ENCODE measurements at regions not wholly inside any gene's neighbourhood (a gene's known extent, or its start where the extent isn't known, plus 50 kb on each side); places are given as distances from the start of the nearest gene placed in this dataset.

DNA sequence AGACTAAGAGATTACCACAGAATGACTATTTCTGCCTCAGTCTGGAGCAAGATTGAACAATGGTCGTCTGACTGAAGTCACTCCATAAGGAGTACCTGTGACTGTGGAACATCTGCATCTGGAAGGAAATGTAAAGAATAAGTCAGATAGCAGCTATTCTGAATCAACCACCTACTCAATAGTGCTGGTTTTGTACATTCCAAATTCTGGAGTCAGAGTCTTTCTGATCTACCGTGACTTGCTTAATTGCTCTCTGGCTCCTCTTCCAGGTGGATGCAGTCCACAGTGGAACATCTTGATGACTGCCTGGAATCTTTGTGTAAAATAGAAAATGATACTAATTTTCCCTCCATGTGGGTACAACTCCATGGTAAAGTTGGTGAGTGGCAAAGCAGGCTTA is 156.3 kb upstream of the SEMA3C start:
- ChIA-PET POLR2A (no interaction called here), CTCF (ENCODE audit: low intra/inter-chr PET ratio, low total read pairs) (no interaction called here)
- no peaks in the 10 kb centered on the region for H3K36me3 ChIP-seq (replicated peaks in 1 of 2; ENCODE audit: control insufficient read depth in 1 of 2, insufficient read depth in 2 of 2, low read length in 2 of 2)
- 50% methylated on average over 2 of the region's 2 CpGs for WGBS (ENCODE audit: low lambda C conversion rate)
- peaks cover 8% of the 10 kb centered on the region; the same call in 1 of the 2 replicates for H3K9me3 ChIP-seq (ENCODE audit: low read length)
- FAIRE-seq, result no peak
- no peak overlapping the region for H3K27ac ChIP-seq (ENCODE audit: extremely low read length, insufficient read depth, low read length)
- DNase-seq (ENCODE audit: low spot score), result no peak
- H3K79me2 ChIP-seq (ENCODE audit: insufficient read depth, low read length), result no peaks in the 10 kb centered on the region
- BruUV-seq (replicated peaks), result no TSS peak
- no peaks in the 10 kb centered on the region for H4K20me1 ChIP-seq (ENCODE audit: insufficient read depth, low read length)
- no peak overlapping the region for H2AFZ ChIP-seq (ENCODE audit: low read length)
- ATAC-seq, result no peak
- H3K4me1 ChIP-seq (ENCODE audit: insufficient read depth, low read length), result no peaks in the 10 kb centered on the region
- no peak overlapping the region for H3K4me3 ChIP-seq (replicated peaks in 1 of 3; ENCODE audit: insufficient read depth in 1 of 3, low read depth in 2 of 3, low read length in 3 of 3)
- in situ Hi-C loops (cut with HindIII; ENCODE audit: extremely low pct_ligation_motif_present, low pct_unique_long_range_greater_than_20kb) (no loop called here), intact Hi-C loops (cut with micrococcal nuclease; ENCODE audit: unreplicated experiment) (no loop called here)
- H3K4me2 ChIP-seq (ENCODE audit: low read depth, low read length), result no peak overlapping the region
- no peak overlapping the region for H3K9ac ChIP-seq (ENCODE audit: insufficient read depth, low read depth, low read length)
- TF ChIP-seq ZFP41 (CRISPR knock-in tag; IDR thresholded peaks at IDR 0.05; ENCODE audit: borderline replicate concordance), result no peak
- H3K27me3 ChIP-seq (ENCODE audit: control insufficient read depth in 1 of 2, insufficient read depth in 2 of 2, low read length in 2 of 2), result no peaks in the 10 kb centered on the region

DNA sequence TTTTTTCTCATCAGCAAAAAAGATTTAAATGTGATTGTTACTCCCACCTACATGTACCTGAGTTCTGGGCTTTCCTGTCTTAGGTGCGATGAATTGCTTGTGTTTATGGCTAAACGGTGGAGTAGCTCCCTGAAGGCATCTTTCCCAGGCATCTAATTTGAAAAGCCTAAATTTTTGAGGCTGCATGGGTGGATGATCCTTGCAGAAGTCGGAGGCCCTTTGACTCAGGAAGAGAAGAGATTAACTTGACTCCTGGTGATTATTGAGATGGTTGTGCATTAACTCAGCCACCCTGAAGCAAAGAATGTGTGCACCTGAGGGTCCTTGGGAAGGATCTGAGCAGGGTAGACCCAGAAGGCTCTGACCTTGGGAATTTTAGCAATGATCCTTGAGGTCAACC is 155.6 kb upstream of the SEMA3C start:
- Histone ChIP-seq H3K27me3 (ENCODE audit: control insufficient read depth in 1 of 2, insufficient read depth in 2 of 2, low read length in 2 of 2) (no peaks in the 10 kb centered on the region), H2AFZ (ENCODE audit: low read length) (no peak overlapping the region), H3K36me3 (replicated peaks in 1 of 2; ENCODE audit: control insufficient read depth in 1 of 2, insufficient read depth in 2 of 2, low read length in 2 of 2) (no peaks in the 10 kb centered on the region), H3K4me3 (replicated peaks in 1 of 3; ENCODE audit: insufficient read depth in 1 of 3, low read depth in 2 of 3, low read length in 3 of 3) (no peak overlapping the region), H3K79me2 (ENCODE audit: insufficient read depth, low read length) (no peaks in the 10 kb centered on the region), H3K9me3 (ENCODE audit: low read length) (peaks cover 8% of the 10 kb centered on the region; the same call in 1 of the 2 replicates), H3K4me2 (ENCODE audit: low read depth, low read length) (no peak overlapping the region), H4K20me1 (ENCODE audit: insufficient read depth, low read length) (no peaks in the 10 kb centered on the region), H3K4me1 (ENCODE audit: insufficient read depth, low read length) (no peaks in the 10 kb centered on the region), H3K27ac (ENCODE audit: extremely low read length, insufficient read depth, low read length) (no peak overlapping the region), H3K9ac (ENCODE audit: insufficient read depth, low read depth, low read length) (no peak overlapping the region)
- no peak for DNase-seq (ENCODE audit: low spot score)
- ChIA-PET POLR2A (no interaction called here), CTCF (ENCODE audit: low intra/inter-chr PET ratio, low total read pairs) (no interaction called here)
- in situ Hi-C loops (cut with HindIII; ENCODE audit: extremely low pct_ligation_motif_present, low pct_unique_long_range_greater_than_20kb) (no loop called here), intact Hi-C loops (cut with micrococcal nuclease; ENCODE audit: unreplicated experiment) (no loop called here)
- WGBS (ENCODE audit: low lambda C conversion rate), result 11% methylated on average over 3 of the region's 3 CpGs
- no peak for FAIRE-seq
- no peak for ATAC-seq
- TF ChIP-seq RFX5 (IDR thresholded peaks at IDR 0.05; ENCODE audit: low read depth, low read length), result no peak
- TF ChIP-seq ZSCAN9 (CRISPR knock-in tag; IDR thresholded peaks at IDR 0.05; ENCODE audit: borderline replicate concordance), result no peak
- no peak for TF ChIP-seq ZIK1 (CRISPR knock-in tag; IDR thresholded peaks at IDR 0.05; ENCODE audit: borderline replicate concordance, low read depth)
- TF ChIP-seq SMC3 (IDR thresholded peaks at IDR 0.05; ENCODE audit: low read length), result no peak
- TF ChIP-seq ZNF335 (CRISPR knock-in tag; IDR thresholded peaks at IDR 0.05), result no peak
- no peak for TF ChIP-seq GZF1 (CRISPR knock-in tag; IDR thresholded peaks at IDR 0.05)
- no peak for TF ChIP-seq MXD4 (CRISPR knock-in tag; IDR thresholded peaks at IDR 0.05)
- TF ChIP-seq ZFP62 (CRISPR knock-in tag; IDR thresholded peaks at IDR 0.05), result no peak
- TF ChIP-seq ZNF747 (CRISPR knock-in tag; IDR thresholded peaks at IDR 0.05; ENCODE audit: borderline replicate concordance), result no peak
- TF ChIP-seq PLRG1 (conservative IDR thresholded peaks at IDR 0.05), result no peak
- TF ChIP-seq ZBTB20 (CRISPR knock-in tag; IDR thresholded peaks at IDR 0.05; ENCODE audit: borderline replicate concordance, low read depth), result no peak
- BruUV-seq (replicated peaks), result no TSS peak

Data from HepG2 (cell line).